ENCODE measurements at regions not wholly inside any gene's neighbourhood (a gene's known extent, or its start where the extent isn't known, plus 50 kb on each side); places are given as distances from the start of the nearest gene placed in this dataset.

GRCh38 chr1:65687428-65688214, 105.1 kb upstream of the PDE4B start:
- DNase-seq: peak; percentile 70

GRCh38 chr1:65688215-65688566, 104.5 kb upstream of the PDE4B start:
- no peak for DNase-seq

- DNase-seq: no peak
Observed at GRCh38 chr1:65688848-65689247, 103.8 kb upstream of the PDE4B start.

- DNase-seq: no peak
Observed at GRCh38 chr1:65691152-65691900, 101.4 kb upstream of the PDE4B start.

- no peak for DNase-seq
Observed at GRCh38 chr1:65691972-65692371, 100.7 kb upstream of the PDE4B start.

- no peak for DNase-seq
Observed at GRCh38 chr1:65694126-65694525, 98.6 kb upstream of the PDE4B start.

GRCh38 chr1:65694933-65695332, 97.8 kb upstream of the PDE4B start:
- DNase-seq: no peak

- DNase-seq: no peak
Observed at GRCh38 chr1:65698590-65698989, 94.1 kb upstream of the PDE4B start.

- DNase-seq: no peak
Observed at GRCh38 chr1:65703853-65704252, 88.8 kb upstream of the PDE4B start.

GRCh38 chr1:65704318-65704717, 88.4 kb upstream of the PDE4B start:
- DNase-seq: no peak

- peak; percentile 58 for DNase-seq
Observed at GRCh38 chr1:65717815-65718454, 74.8 kb upstream of the PDE4B start.

- DNase-seq: no peak
Observed at GRCh38 chr1:65719391-65719790, 73.3 kb upstream of the PDE4B start.

GRCh38 chr1:65722461-65722860, 70.2 kb upstream of the PDE4B start:
- no peak for DNase-seq

- no peak for DNase-seq
Observed at GRCh38 chr1:65724151-65724550, 68.5 kb upstream of the PDE4B start.

GRCh38 chr1:65725064-65725463, 67.6 kb upstream of the PDE4B start:
- DNase-seq: no peak

- no peak for DNase-seq
Observed at GRCh38 chr1:65728504-65728903, 64.2 kb upstream of the PDE4B start.

- no peak for DNase-seq
Observed at GRCh38 chr1:65729259-65729658, 63.4 kb upstream of the PDE4B start.

- DNase-seq: peak; percentile 7
Observed at GRCh38 chr1:65734979-65735378, 57.7 kb upstream of the PDE4B start.

GRCh38 chr1:65741993-65742392, 50.7 kb upstream of the PDE4B start:
- no peak for DNase-seq
